A673 (cell line): ENCODE measurements at regions not wholly inside any gene's neighbourhood (a gene's known extent, or its start where the extent isn't known, plus 50 kb on each side); places are given as distances from the start of the nearest gene placed in this dataset.
"Not testable (repeated sequence)": the region's sequence is repeated elsewhere in the genome, so short reads cannot be mapped to it uniquely, and the experiment has no call there.

Experiments used
- BruUV-seq: library from RNA; stranded (reverse); fragments of 400-500 nt; replicated peaks from 2 replicates; lab custom pipeline; 2021; lab: Mats Ljungman, UMichigan
- CTCF ChIA-PET: fragments of 300-600 bp; sonication (Branson Sonifier 250); formaldehyde crosslinking; loops from one replicate; lab custom pipeline; 2022; ENCODE audit warnings: antibody characterized with exemption; lab: Charles Lee
- POLR2A ChIA-PET: fragments of 300-600 bp; sonication (Branson Sonifier 250); formaldehyde crosslinking; loops from one replicate; lab custom pipeline; 2022; ENCODE audit warnings: antibody characterized with exemption; ENCODE audit not compliant: low non-redundant PET; lab: Charles Lee
- DNase-seq: peaks from one replicate; pipeline ENCODE4 v3.0.0-alpha.2; 2015; ENCODE audit warnings: low spot score
- H3K27ac ChIP-seq: fragments of 200-600 bp; sonication (generic); 2 replicates; pipeline ENCODE4 v1.5.1; 2016; ENCODE audit warnings: mixed run types, low read depth, mild to moderate bottlenecking, mixed read lengths, antibody characterized with exemption, low read length; ENCODE audit not compliant: poor library complexity, severe bottlenecking
- H3K27me3 ChIP-seq: fragments of 200-600 bp; sonication (generic); replicated peaks from 2 replicates; pipeline ENCODE4 v1.6.1; 2017; ENCODE audit warnings: mixed run types, low read depth, mild to moderate bottlenecking, mixed read lengths, antibody characterized with exemption, low read length; ENCODE audit not compliant: insufficient read depth, poor library complexity
- H3K36me3 ChIP-seq: fragments of 200-600 bp; sonication (generic); 2 replicates; pipeline ENCODE4 v1.6.1; 2016; ENCODE audit warnings: mixed run types, mild to moderate bottlenecking, mixed read lengths, antibody characterized with exemption, low read length; ENCODE audit not compliant: insufficient read depth, poor library complexity, severe bottlenecking
- H3K4me1 ChIP-seq: fragments of 200-600 bp; sonication (generic); 2 replicates; pipeline ENCODE4 v1.6.1; 2017; ENCODE audit warnings: mixed run types, mild to moderate bottlenecking, mixed read lengths, antibody characterized with exemption, low read length; ENCODE audit not compliant: insufficient read depth, poor library complexity, severe bottlenecking
- H3K4me3 ChIP-seq: fragments of 200-600 bp; sonication (generic); 2 replicates; pipeline ENCODE4 v1.5.1; 2016; ENCODE audit warnings: low read depth, mixed run types, mild to moderate bottlenecking, mixed read lengths, low read length; ENCODE audit not compliant: poor library complexity, severe bottlenecking
- H3K9me3 ChIP-seq: fragments of 200-600 bp; sonication (generic); 2 replicates; pipeline ENCODE4 v1.6.1; 2016; ENCODE audit warnings: mixed run types, low read depth, mild to moderate bottlenecking, mixed read lengths, antibody characterized with exemption, low read length; ENCODE audit not compliant: poor library complexity, severe bottlenecking
- EZH2 ChIP-seq: fragments of 200-600 bp; sonication (generic); IDR thresholded peaks from 2 replicates; pipeline ENCODE4 v1.6.1; 2017; ENCODE audit warnings: borderline replicate concordance, low read depth, mild to moderate bottlenecking, mixed read lengths, antibody characterized with exemption, low read length; ENCODE audit not compliant: poor library complexity, severe bottlenecking
- intact Hi-C: fragments of 100-400 bp; cut with micrococcal nuclease; formaldehyde crosslinking; loops from one replicate; pipeline ENCODE4 v1.10.0; 2022; ENCODE audit not compliant: unreplicated experiment
- TF ChIP-seq, protein P1 (sequence below): fragments of 300-800, 200-600 bp; sonication (generic); conservative IDR thresholded peaks from 2 replicates; pipeline ENCODE4 v1.5.1; 2017; ENCODE audit warnings: low read depth, mild to moderate bottlenecking, antibody characterized with exemption, low read length, moderate library complexity, mixed read lengths

DNA sequence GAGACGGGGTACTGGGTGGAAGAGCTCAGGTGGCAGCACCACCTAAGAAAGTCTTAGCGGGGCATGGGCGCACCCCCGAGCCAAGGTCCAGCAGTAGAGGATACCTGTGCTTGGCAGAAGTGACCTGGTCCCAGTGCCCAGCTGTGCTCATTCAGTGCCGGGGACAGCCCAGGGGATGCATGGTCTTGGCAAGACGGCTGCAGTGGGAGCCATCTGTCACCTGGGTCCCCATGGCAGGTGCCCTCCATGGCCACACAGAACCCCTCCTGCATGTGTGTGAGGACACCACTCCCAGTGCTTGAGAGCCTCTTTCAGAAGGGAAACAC, 664.7 kb downstream of the QKI start:
- Histone ChIP-seq H3K4me1 (no peaks in the 10 kb centered on the region), H3K9me3 (no peaks in the 10 kb centered on the region), H3K27me3 (no peaks in the 10 kb centered on the region), H3K27ac (no peak overlapping the region), H3K36me3 (no peaks in the 10 kb centered on the region), H3K4me3 (no peak overlapping the region)
- intact Hi-C loops: no loop called here
- TF ChIP-seq EZH2: no peak
- TF ChIP-seq, protein P1, sequence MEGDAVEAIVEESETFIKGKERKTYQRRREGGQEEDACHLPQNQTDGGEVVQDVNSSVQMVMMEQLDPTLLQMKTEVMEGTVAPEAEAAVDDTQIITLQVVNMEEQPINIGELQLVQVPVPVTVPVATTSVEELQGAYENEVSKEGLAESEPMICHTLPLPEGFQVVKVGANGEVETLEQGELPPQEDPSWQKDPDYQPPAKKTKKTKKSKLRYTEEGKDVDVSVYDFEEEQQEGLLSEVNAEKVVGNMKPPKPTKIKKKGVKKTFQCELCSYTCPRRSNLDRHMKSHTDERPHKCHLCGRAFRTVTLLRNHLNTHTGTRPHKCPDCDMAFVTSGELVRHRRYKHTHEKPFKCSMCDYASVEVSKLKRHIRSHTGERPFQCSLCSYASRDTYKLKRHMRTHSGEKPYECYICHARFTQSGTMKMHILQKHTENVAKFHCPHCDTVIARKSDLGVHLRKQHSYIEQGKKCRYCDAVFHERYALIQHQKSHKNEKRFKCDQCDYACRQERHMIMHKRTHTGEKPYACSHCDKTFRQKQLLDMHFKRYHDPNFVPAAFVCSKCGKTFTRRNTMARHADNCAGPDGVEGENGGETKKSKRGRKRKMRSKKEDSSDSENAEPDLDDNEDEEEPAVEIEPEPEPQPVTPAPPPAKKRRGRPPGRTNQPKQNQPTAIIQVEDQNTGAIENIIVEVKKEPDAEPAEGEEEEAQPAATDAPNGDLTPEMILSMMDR: no peak
- BruUV-seq: no TSS peak
- CTCF ChIA-PET: no interaction called here
- DNase-seq: no peak
- POLR2A ChIA-PET: no interaction called here

DNA sequence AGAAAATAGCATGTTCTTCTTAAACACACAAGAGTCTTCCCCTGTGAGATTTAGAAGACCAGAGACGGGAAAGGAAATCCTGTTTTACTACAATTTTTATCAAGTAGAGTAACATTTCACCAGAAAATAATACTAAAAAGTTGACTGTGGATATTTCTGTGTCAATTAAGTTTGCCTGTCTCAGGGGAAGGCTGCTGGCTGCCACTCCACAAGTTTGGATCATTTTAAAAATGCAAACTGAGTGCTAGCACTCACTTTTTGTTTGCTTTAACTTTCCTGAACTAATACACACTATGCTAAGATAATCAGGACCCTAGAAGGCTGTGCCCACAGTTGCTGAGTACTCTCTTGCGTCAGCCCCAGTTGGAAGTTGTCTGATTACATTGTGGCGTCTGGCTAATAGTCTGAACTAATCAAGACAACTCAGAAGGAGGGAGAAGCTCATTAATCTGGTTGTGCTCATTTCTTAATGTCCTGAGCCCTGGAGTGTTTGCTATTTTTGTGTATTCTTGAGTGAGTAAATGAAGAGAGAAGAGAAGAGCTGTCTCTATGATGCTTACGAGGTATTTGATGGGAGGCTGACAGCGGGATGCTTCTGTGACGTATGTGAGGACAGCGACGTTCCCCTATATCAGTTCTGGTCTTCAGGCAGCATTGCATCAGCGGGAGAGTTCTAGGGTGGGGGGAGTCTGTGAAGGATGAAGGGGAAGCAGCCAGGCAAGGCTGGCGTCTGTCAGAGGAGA, 664.2 kb downstream of the QKI start:
- no TSS peak for BruUV-seq
- no peak for DNase-seq
- intact Hi-C loops: no loop called here
- POLR2A ChIA-PET: no interaction called here
- Histone ChIP-seq H3K4me1 (no peaks in the 10 kb centered on the region), H3K9me3 (no peaks in the 10 kb centered on the region), H3K4me3 (no peak overlapping the region), H3K27me3 (no peaks in the 10 kb centered on the region), H3K27ac (no peak overlapping the region), H3K36me3 (no peaks in the 10 kb centered on the region)
- CTCF ChIA-PET: no interaction called here
- TF ChIP-seq EZH2: no peak
- TF ChIP-seq, protein P1: no peak

DNA sequence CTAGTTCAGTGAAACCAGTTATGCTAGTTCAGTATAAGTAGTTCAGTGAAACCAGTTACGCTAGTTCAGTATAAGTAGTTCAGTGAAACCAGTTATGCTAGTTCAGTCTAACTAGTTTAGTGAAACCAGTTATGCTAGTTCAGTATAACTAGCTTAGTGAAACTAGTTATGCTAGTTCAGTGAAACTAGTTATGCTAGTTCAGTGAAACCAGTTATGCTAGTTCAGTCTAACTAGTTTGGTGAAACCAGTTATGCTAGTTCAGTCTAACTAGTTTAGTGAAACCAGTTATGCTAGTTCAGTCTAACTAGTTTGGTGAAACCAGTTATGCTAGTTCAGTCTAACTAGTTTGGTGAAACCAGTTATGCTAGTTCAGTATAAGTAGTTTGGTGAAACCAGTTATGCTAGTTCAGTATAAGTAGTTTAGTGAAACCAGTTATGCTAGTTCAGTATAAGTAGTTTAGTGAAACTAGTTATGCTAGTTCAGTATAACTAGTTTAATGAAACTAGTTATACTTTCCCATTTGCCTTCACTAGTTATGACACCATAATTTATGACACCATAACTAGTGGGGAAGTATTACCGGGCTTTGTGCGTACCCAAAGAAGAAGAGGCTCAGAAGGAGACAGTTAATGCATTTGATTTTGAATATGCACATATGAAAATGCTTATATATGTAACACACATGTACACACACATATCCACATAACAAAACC, 662.5 kb downstream of the QKI start:
- not testable (repeated sequence) for DNase-seq

More for the DNA sequence above, 662.5 kb downstream of the QKI start:
- intact Hi-C loops, CTCF ChIA-PET, H3K4me3 ChIP-seq, H3K27me3 ChIP-seq, H3K36me3 ChIP-seq, BruUV-seq, H3K27ac ChIP-seq, POLR2A ChIA-PET, H3K4me1 ChIP-seq, H3K9me3 ChIP-seq: not testable (repeated sequence)
